ENCODE measurements at regions not wholly inside any gene's neighbourhood (a gene's known extent, or its start where the extent isn't known, plus 50 kb on each side); places are given as distances from the start of the nearest gene placed in this dataset.
A peak's percentile ranks its signal among the peaks of the same experiment; 100 is the strongest.
"Not testable (repeated sequence)": the region's sequence is repeated elsewhere in the genome, so short reads cannot be mapped to it uniquely, and the experiment has no call there.

DNA sequence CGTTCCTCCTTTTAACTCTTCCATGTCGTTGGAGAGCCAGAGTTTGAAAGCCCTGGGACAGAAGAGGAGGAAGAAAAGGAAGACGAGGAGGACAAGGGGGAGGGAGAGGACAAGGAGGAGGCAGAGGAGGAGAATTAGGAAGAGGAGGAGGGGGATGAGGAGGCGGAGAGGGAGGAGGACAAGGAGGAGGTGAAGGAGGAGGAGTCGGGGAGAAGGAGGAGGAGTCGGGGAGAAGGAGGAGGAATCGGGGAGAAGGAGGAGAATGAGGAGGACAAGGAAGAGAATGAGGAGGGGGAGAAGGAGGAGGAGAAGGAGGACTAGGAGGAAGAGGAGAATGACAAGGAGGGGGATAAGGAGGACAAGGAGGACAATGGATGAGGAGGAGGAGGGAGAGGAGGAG, 325.7 kb downstream of the CACNA1B start:
- H3K36me3 ChIP-seq (ENCODE audit: insufficient read depth, insufficient read length, low read length); H3K4me1 ChIP-seq (ENCODE audit: insufficient read depth, insufficient read length); H3K27me3 ChIP-seq (ENCODE audit: insufficient read depth, insufficient read length); H3K9me3 ChIP-seq (ENCODE audit: insufficient read depth, low read length); DNase-seq (ENCODE audit: low read depth, low spot score); H3K9ac ChIP-seq (ENCODE audit: insufficient read length, low read depth); H3K4me3 ChIP-seq (ENCODE audit: insufficient read length, low read depth): not testable (repeated sequence)

DNA sequence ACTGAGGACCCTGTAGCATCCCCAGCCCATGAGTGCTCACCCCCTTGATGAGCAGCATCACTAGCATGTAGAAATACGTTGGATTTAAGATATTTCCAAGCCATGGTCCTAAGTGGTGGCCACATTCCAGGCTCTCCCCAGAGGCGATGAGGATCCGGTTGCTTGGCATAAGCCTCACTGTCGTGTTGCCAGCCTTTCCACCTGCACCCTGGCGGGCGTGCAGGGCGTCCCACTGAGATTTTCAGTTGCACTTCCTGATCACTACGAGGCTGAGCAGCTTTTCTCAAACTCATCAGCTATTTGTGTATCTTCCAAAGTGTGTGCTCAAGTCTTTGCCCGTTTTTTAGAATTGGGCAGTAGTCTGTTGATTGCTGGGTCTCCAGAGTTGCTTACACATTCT, 326.3 kb downstream of the CACNA1B start:
- not testable (repeated sequence) for H3K4me1 ChIP-seq (ENCODE audit: insufficient read depth, insufficient read length); H3K36me3 ChIP-seq (ENCODE audit: insufficient read depth, insufficient read length, low read length); DNase-seq (ENCODE audit: low read depth, low spot score); H3K9me3 ChIP-seq (ENCODE audit: insufficient read depth, low read length); H3K27me3 ChIP-seq (ENCODE audit: insufficient read depth, insufficient read length); H3K9ac ChIP-seq (ENCODE audit: insufficient read length, low read depth); H3K4me3 ChIP-seq (ENCODE audit: insufficient read length, low read depth)

DNA sequence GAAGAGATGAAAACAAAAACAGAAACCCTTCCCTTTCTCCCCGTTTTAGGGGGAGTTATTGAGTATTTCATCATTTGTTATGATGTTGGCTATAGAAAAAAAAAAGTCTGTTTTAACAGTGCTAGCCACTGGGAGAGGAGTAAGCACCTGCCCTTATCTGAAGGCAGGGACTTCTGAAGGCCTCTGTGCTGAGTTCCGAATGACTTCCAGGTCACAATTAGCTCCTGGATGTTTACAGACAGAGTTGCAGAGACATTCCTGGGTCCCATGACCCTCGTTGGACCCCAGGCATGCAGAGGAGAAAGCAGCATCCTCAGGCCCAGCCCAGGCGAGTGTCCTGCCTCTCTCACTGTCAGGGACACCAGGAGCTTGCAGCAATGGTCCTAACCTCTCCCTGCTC, 328.5 kb downstream of the CACNA1B start:
- not testable (repeated sequence) for H3K4me3 ChIP-seq (ENCODE audit: insufficient read length, low read depth); H3K9me3 ChIP-seq (ENCODE audit: insufficient read depth, low read length); H3K27me3 ChIP-seq (ENCODE audit: insufficient read depth, insufficient read length); H3K36me3 ChIP-seq (ENCODE audit: insufficient read depth, insufficient read length, low read length); H3K9ac ChIP-seq (ENCODE audit: insufficient read length, low read depth); DNase-seq (ENCODE audit: low read depth, low spot score); H3K4me1 ChIP-seq (ENCODE audit: insufficient read depth, insufficient read length)

- not testable (repeated sequence) for H3K9ac ChIP-seq (ENCODE audit: insufficient read length, low read depth); H3K4me1 ChIP-seq (ENCODE audit: insufficient read depth, insufficient read length); H3K9me3 ChIP-seq (ENCODE audit: insufficient read depth, low read length); H3K27me3 ChIP-seq (ENCODE audit: insufficient read depth, insufficient read length); H3K36me3 ChIP-seq (ENCODE audit: insufficient read depth, insufficient read length, low read length); DNase-seq (ENCODE audit: low read depth, low spot score); H3K4me3 ChIP-seq (ENCODE audit: insufficient read length, low read depth)
Measured at GRCh38 chr9:138207300-138208179, 330.0 kb downstream of the CACNA1B start.

DNA sequence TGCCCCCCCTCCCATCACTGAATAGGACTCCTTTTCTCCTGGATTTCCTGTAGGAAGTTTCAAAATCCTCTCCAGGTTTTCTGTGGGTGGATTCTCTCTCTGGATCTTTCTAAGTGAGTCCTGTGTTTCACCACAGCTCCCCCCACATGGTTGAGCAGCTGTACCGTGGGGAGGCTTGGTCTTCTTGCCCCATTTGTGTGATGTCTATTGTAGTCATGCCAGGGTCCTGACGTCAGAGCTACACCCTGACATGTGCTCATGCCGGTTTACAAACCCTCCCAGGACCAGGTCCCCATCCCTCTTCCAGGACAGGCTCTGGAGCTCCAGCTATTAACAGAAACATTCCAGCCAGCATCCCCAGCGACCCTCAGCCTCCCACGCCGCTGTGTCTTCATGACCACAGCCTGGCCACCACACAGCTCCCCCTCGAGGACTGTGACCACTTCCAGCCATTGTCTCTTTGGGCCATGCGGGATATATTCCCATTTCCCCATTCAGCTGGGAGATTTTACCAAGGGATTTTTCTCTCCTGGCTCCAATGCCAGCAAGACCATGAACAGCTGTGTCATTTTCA, 331.6 kb downstream of the CACNA1B start:
- not testable (repeated sequence) for H3K4me3 ChIP-seq (ENCODE audit: insufficient read length, low read depth); H3K27me3 ChIP-seq (ENCODE audit: insufficient read depth, insufficient read length); DNase-seq (ENCODE audit: low read depth, low spot score); H3K4me1 ChIP-seq (ENCODE audit: insufficient read depth, insufficient read length); H3K9ac ChIP-seq (ENCODE audit: insufficient read length, low read depth); H3K9me3 ChIP-seq (ENCODE audit: insufficient read depth, low read length); H3K36me3 ChIP-seq (ENCODE audit: insufficient read depth, insufficient read length, low read length)

DNA sequence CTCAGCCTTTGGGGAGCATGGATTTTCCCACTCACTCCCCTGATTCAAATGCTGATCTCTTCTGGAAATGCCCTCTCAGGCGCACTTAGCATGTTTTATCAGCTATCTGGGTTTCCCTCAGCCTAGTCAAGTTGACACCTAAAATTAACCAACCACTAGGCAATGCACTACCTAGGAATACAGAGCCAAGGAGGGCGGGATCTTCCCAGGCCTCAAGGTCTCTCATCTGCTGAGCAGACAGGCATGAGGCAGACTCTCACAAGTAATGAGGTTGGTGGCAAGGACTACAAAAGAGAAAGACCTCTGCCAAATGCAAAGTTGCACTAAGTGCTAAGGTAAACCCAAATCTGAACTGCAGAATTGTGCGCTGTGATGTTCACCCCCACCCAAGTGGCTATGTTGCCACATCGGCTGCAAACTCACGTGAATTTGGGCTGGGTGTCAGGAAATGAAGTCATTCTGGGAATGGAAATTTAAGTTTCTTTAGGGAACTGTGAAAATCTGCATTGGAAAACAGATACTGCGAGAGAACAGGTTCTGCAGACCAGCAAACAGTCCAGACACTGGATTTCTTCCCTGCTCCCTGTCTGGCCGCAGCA, 332.9 kb downstream of the CACNA1B start:
- not testable (repeated sequence) for H3K36me3 ChIP-seq (ENCODE audit: insufficient read depth, insufficient read length, low read length); DNase-seq (ENCODE audit: low read depth, low spot score); H3K27me3 ChIP-seq (ENCODE audit: insufficient read depth, insufficient read length); H3K4me1 ChIP-seq (ENCODE audit: insufficient read depth, insufficient read length); H3K9me3 ChIP-seq (ENCODE audit: insufficient read depth, low read length); H3K4me3 ChIP-seq (ENCODE audit: insufficient read length, low read depth); H3K9ac ChIP-seq (ENCODE audit: insufficient read length, low read depth)

GRCh38 chr9:138211070-138211469, 333.5 kb downstream of the CACNA1B start:
- not testable (repeated sequence) for H3K4me1 ChIP-seq (ENCODE audit: insufficient read depth, insufficient read length); H3K36me3 ChIP-seq (ENCODE audit: insufficient read depth, insufficient read length, low read length); H3K9me3 ChIP-seq (ENCODE audit: insufficient read depth, low read length); H3K4me3 ChIP-seq (ENCODE audit: insufficient read length, low read depth); H3K27me3 ChIP-seq (ENCODE audit: insufficient read depth, insufficient read length); DNase-seq (ENCODE audit: low read depth, low spot score); H3K9ac ChIP-seq (ENCODE audit: insufficient read length, low read depth)

DNA sequence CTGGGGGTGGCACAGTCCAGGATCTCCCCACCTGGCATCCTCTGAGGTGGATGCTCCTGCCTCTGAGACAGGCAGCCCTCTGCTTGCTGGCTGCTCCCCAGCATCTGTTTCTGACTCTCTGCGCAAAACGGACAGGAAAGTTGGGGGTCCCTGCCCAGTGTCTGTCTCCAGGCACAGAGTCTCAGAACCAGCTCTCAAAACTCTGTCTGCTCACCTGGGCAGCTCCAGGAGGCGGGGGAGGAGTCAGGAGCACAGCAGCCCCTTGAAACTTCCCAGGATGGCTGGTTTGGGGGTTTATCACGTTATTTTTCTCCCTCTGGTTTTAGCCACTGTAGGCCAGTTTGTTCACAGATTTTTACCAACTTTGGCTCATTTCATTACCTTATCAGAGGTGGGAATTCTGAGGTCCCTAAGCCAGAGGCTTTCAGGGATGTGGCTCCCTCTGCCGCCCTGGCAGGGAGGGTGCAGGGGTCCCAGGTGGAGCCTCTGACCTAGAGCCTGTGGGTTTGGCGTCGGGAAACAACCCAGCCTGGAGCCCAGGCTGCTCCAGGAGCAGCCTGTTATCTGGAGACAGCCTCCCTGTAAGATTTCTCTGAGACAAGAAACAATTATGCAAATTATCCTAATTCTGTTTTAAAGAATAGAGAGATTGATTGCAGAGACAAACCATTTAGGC, 334.1 kb downstream of the CACNA1B start:
- not testable (repeated sequence) for H3K4me1 ChIP-seq (ENCODE audit: insufficient read depth, insufficient read length); H3K36me3 ChIP-seq (ENCODE audit: insufficient read depth, insufficient read length, low read length); H3K4me3 ChIP-seq (ENCODE audit: insufficient read length, low read depth); H3K27me3 ChIP-seq (ENCODE audit: insufficient read depth, insufficient read length); H3K9ac ChIP-seq (ENCODE audit: insufficient read length, low read depth); H3K9me3 ChIP-seq (ENCODE audit: insufficient read depth, low read length)
- peak; percentile 5 for DNase-seq (ENCODE audit: low read depth, low spot score)

GRCh38 chr9:138212811-138213210, 335.2 kb downstream of the CACNA1B start:
- H3K9ac ChIP-seq (ENCODE audit: insufficient read length, low read depth); H3K27me3 ChIP-seq (ENCODE audit: insufficient read depth, insufficient read length); H3K4me1 ChIP-seq (ENCODE audit: insufficient read depth, insufficient read length); H3K9me3 ChIP-seq (ENCODE audit: insufficient read depth, low read length); H3K4me3 ChIP-seq (ENCODE audit: insufficient read length, low read depth); DNase-seq (ENCODE audit: low read depth, low spot score); H3K36me3 ChIP-seq (ENCODE audit: insufficient read depth, insufficient read length, low read length): not testable (repeated sequence)

GRCh38 chr9:138213748-138214147, 336.2 kb downstream of the CACNA1B start:
- H3K27me3 ChIP-seq (ENCODE audit: insufficient read depth, insufficient read length); DNase-seq (ENCODE audit: low read depth, low spot score); H3K9ac ChIP-seq (ENCODE audit: insufficient read length, low read depth); H3K4me3 ChIP-seq (ENCODE audit: insufficient read length, low read depth); H3K9me3 ChIP-seq (ENCODE audit: insufficient read depth, low read length); H3K36me3 ChIP-seq (ENCODE audit: insufficient read depth, insufficient read length, low read length); H3K4me1 ChIP-seq (ENCODE audit: insufficient read depth, insufficient read length): not testable (repeated sequence)

DNA sequence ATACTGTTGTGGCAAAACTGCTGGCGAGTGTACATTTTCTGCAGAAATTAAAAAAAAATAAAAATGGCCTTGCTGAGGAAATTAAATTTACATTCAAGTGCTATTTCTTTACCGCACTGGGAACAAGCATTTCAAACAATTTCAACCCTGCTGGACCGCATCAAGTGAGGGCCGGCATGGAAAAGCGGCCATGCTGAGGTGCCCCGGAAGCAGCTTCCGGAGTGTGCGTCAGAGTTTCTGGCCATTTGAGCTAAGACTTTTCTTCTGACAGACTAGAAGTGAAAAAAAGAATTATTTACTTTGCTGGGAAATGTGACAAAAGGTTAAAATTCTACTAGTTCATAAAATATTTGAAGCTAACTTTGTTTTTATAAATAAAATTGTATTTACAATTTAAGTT, 337.0 kb downstream of the CACNA1B start:
- not testable (repeated sequence) for H3K36me3 ChIP-seq (ENCODE audit: insufficient read depth, insufficient read length, low read length); DNase-seq (ENCODE audit: low read depth, low spot score); H3K4me1 ChIP-seq (ENCODE audit: insufficient read depth, insufficient read length); H3K27me3 ChIP-seq (ENCODE audit: insufficient read depth, insufficient read length); H3K9me3 ChIP-seq (ENCODE audit: insufficient read depth, low read length); H3K9ac ChIP-seq (ENCODE audit: insufficient read length, low read depth); H3K4me3 ChIP-seq (ENCODE audit: insufficient read length, low read depth)

DNA sequence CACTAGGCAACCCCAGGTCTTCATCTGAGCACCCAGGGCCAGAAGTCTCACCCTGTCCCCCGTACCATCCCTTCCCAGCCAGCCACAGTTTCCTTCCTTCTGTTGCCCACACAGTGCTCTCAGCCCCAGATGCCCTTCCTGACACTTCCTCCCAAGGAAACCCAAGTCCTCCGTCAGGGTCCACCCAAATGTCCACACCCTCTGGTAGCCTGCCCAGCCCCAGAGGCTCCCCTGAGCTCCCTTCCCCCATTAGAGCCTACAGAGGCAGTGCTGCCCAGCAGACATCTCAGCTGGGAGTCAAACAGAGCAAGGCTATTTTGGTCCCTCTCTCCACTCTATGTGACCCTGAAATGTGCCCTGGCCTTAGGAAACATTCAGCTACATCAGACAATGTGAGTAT, 338.0 kb downstream of the CACNA1B start:
- not testable (repeated sequence) for H3K27me3 ChIP-seq (ENCODE audit: insufficient read depth, insufficient read length); DNase-seq (ENCODE audit: low read depth, low spot score); H3K9ac ChIP-seq (ENCODE audit: insufficient read length, low read depth); H3K4me3 ChIP-seq (ENCODE audit: insufficient read length, low read depth); H3K9me3 ChIP-seq (ENCODE audit: insufficient read depth, low read length); H3K36me3 ChIP-seq (ENCODE audit: insufficient read depth, insufficient read length, low read length); H3K4me1 ChIP-seq (ENCODE audit: insufficient read depth, insufficient read length)

All from NT2/D1 (cell line).